H9 (cell line): ENCODE measurements at regions not wholly inside any gene's neighbourhood (a gene's known extent, or its start where the extent isn't known, plus 50 kb on each side); places are given as distances from the start of the nearest gene placed in this dataset.
"Not testable (repeated sequence)": the region's sequence is repeated elsewhere in the genome, so short reads cannot be mapped to it uniquely, and the experiment has no call there.

Source experiments
- DNase-seq: peaks from one replicate; pipeline ENCODE4 v3.0.0-alpha.2; 2017
- H2AFZ ChIP-seq: one replicate; pipeline ENCODE4 v1.6.1; 2013; ENCODE audit warnings: mild to moderate bottlenecking, low read length, control low read depth, moderate library complexity
- H2AK5ac ChIP-seq: 2 replicates; pipeline ENCODE4 v1.6.1; 2013; ENCODE audit warnings: low read length, control low read depth, mixed read lengths; ENCODE audit not compliant: insufficient read length
- H2BK120ac ChIP-seq: one replicate; pipeline ENCODE4 v1.6.1; 2013; ENCODE audit warnings: low read depth, mild to moderate bottlenecking, low read length, control low read depth, inconsistent platforms; ENCODE audit not compliant: poor library complexity, severe bottlenecking
- H2BK12ac ChIP-seq: 2 replicates; pipeline ENCODE4 v1.6.1; 2013; ENCODE audit warnings: low read length, control low read depth, mixed read lengths, low read depth; ENCODE audit not compliant: insufficient read length
- H2BK15ac ChIP-seq: 2 replicates; pipeline ENCODE4 v1.6.1; 2013; ENCODE audit warnings: low read depth, low read length, control low read depth
- H2BK20ac ChIP-seq: one replicate; pipeline ENCODE4 v1.6.1; 2013; ENCODE audit warnings: low read depth, mild to moderate bottlenecking, low read length, control low read depth, inconsistent platforms; ENCODE audit not compliant: poor library complexity, severe bottlenecking
- H2BK5ac ChIP-seq: 2 replicates; pipeline ENCODE4 v1.6.1; 2013; ENCODE audit warnings: low read length, control low read depth, mixed read lengths; ENCODE audit not compliant: insufficient read length
- H3K14ac ChIP-seq: 2 replicates; pipeline ENCODE4 v1.6.1; 2013; ENCODE audit warnings: low read length, control low read depth; ENCODE audit not compliant: insufficient read depth
- H3K18ac ChIP-seq: 2 replicates; pipeline ENCODE4 v1.6.1; 2013; ENCODE audit warnings: low read depth, mild to moderate bottlenecking, mixed read lengths, low read length, control low read depth; ENCODE audit not compliant: insufficient read length
- H3K23ac ChIP-seq: 2 replicates; pipeline ENCODE4 v1.6.1; 2013; ENCODE audit warnings: low read length, control low read depth, mixed read lengths, low read depth; ENCODE audit not compliant: insufficient read length
- H3K23me2 ChIP-seq: 2 replicates; pipeline ENCODE4 v1.6.1; 2013; ENCODE audit warnings: low read depth, mild to moderate bottlenecking, mixed read lengths, low read length, control low read depth; ENCODE audit not compliant: insufficient read length, poor library complexity, severe bottlenecking
- H3K27ac ChIP-seq: 2 replicates; pipeline ENCODE4 v1.5.1; 2013; ENCODE audit warnings: low read length, control low read depth, mixed read lengths, low read depth; ENCODE audit not compliant: insufficient read length
- H3K27me3 ChIP-seq: 2 replicates; pipeline ENCODE4 v1.6.1; 2013; ENCODE audit warnings: low read length, control low read depth, inconsistent platforms; ENCODE audit not compliant: insufficient read depth
- H3K4ac ChIP-seq: 2 replicates; pipeline ENCODE4 v1.6.1; 2013; ENCODE audit warnings: low read depth, mild to moderate bottlenecking, control low read depth, inconsistent platforms, low read length, moderate library complexity
- H3K4me1 ChIP-seq: 2 replicates; pipeline ENCODE4 v1.6.1; 2013; ENCODE audit warnings: low read length, control low read depth, inconsistent platforms; ENCODE audit not compliant: insufficient read depth
- H3K4me2 ChIP-seq: 2 replicates; pipeline ENCODE4 v1.6.1; 2013; ENCODE audit warnings: low read length, control low read depth, mixed read lengths; ENCODE audit not compliant: insufficient read length, insufficient read depth
- H3K56ac ChIP-seq: 2 replicates; pipeline ENCODE4 v1.6.1; 2013; ENCODE audit warnings: low read depth, mild to moderate bottlenecking, mixed read lengths, low read length, control low read depth; ENCODE audit not compliant: insufficient read length
- H3K79me1 ChIP-seq: 2 replicates; pipeline ENCODE4 v1.6.1; 2013; ENCODE audit warnings: low read depth, mild to moderate bottlenecking, moderate library complexity, low read length, control low read depth, inconsistent platforms; ENCODE audit not compliant: insufficient read depth, poor library complexity, severe bottlenecking
- H3K79me2 ChIP-seq: 2 replicates; pipeline ENCODE4 v1.6.1; 2013; ENCODE audit warnings: low read length, control low read depth, inconsistent platforms; ENCODE audit not compliant: insufficient read depth
- H3K9ac ChIP-seq: 2 replicates; pipeline ENCODE4 v1.6.1; 2013; ENCODE audit warnings: low read length, control low read depth, mixed read lengths; ENCODE audit not compliant: insufficient read length; ENCODE audit errors: extremely low read depth
- H3K9me3 ChIP-seq: one replicate; pipeline ENCODE4 v1.6.1; 2013; ENCODE audit warnings: low read depth, low read length, inconsistent platforms; ENCODE audit not compliant: control insufficient read depth
- H3T11ph ChIP-seq: one replicate; pipeline ENCODE4 v1.6.1; 2013; ENCODE audit warnings: mild to moderate bottlenecking, low read length, control low read depth, inconsistent platforms
- H4K20me1 ChIP-seq: one replicate; pipeline ENCODE4 v1.6.1; 2013; ENCODE audit not compliant: control insufficient read depth, insufficient read length, insufficient read depth
- H4K5ac ChIP-seq: 2 replicates; pipeline ENCODE4 v1.6.1; 2013; ENCODE audit warnings: low read depth, mild to moderate bottlenecking, mixed read lengths, low read length, control low read depth; ENCODE audit not compliant: insufficient read length
- H4K8ac ChIP-seq: replicated peaks from 2 replicates; pipeline ENCODE4 v1.6.1; 2013; ENCODE audit warnings: low read length, control low read depth, mixed read lengths, low read depth; ENCODE audit not compliant: insufficient read length
- H4K91ac ChIP-seq: 2 replicates; pipeline ENCODE4 v1.6.1; 2013; ENCODE audit warnings: low read depth, mild to moderate bottlenecking, moderate library complexity, mixed read lengths, low read length, control low read depth; ENCODE audit not compliant: insufficient read length
- H3K27ac Mint-ChIP-seq, 3 experiments: 2 replicates in 2 of 3; 3 replicates in 1 of 3; pipeline ENCODE4 v1.8.0; 2020 to 2021; ENCODE audit warnings: mixed read lengths in 3 of 3, mild to moderate bottlenecking in 1 of 3, moderate library complexity in 1 of 3
- H3K27me3 Mint-ChIP-seq: 2 replicates; pipeline ENCODE4 v1.8.0; 2021; ENCODE audit warnings: low read depth, mild to moderate bottlenecking, moderate library complexity, mixed read lengths
- H3K36me3 Mint-ChIP-seq, 3 experiments: 2 replicates in 2 of 3; 3 replicates in 1 of 3; pipeline ENCODE4 v1.8.0; 2020 to 2021; ENCODE audit warnings: low read depth in 3 of 3, mixed read lengths in 3 of 3; ENCODE audit not compliant: insufficient read depth in 1 of 3
- H3K4me1 Mint-ChIP-seq, 2 experiments: 2 replicates each; pipeline ENCODE4 v1.8.0; 2020; ENCODE audit warnings: mixed read lengths in 2 of 2
- H3K4me3 Mint-ChIP-seq, 2 experiments: 2 replicates in 1 of 2; 3 replicates in 1 of 2; pipeline ENCODE4 v1.8.0; 2020 to 2021; ENCODE audit warnings: mild to moderate bottlenecking in 2 of 2, mixed read lengths in 2 of 2, moderate library complexity in 1 of 2
- H3K9me3 Mint-ChIP-seq, 2 experiments: 2 replicates in 1 of 2; 3 replicates in 1 of 2; pipeline ENCODE4 v1.8.0; 2020; ENCODE audit warnings: mild to moderate bottlenecking in 2 of 2, mixed read lengths in 2 of 2, moderate library complexity in 1 of 2
- CTCF ChIP-seq: fragments of 200-600 bp; sonication (generic); conservative IDR thresholded peaks from 3 replicates; pipeline ENCODE4 v1.8.0; 2021; ENCODE audit warnings: antibody characterized with exemption, mild to moderate bottlenecking
- WGBS: extraction: QIAGEN DNeasy Blood & Tissue Kit; methylation state at CpG from one replicate; pipeline ENCODE4 v1.1.7; 2013; ENCODE audit warnings: missing lambda C conversion rate, low lambda C conversion rate, mixed read lengths; ENCODE audit not compliant: insufficient read length; ENCODE audit errors: extremely low coverage; 5-methylcytosine and 5-hydroxymethylcytosine counted together

- no peak overlapping the region for H2AFZ ChIP-seq
- H3K27me3 ChIP-seq: no peaks in the 10 kb centered on the region
- H3K79me1 ChIP-seq: no peaks in the 10 kb centered on the region
- Mint-ChIP-seq H3K27ac (no peak overlapping the region), H3K4me1 (no peaks in the 10 kb centered on the region), H3K27me3 (peaks cover 46% of the 10 kb centered on the region), H3K36me3 (peaks cover 64 to 86% (median 75%) of the 10 kb centered on the region in 3 experiments), H3K4me3 (no peak overlapping the region; a peak in 1 of 5 replicates), H3K9me3 (peaks cover 98 to 99% of the 10 kb centered on the region in 2 experiments)
- no peak overlapping the region for H3K18ac ChIP-seq
- H3K4me2 ChIP-seq: no peak overlapping the region
- no peak overlapping the region for H3K27ac ChIP-seq
- H2AK5ac ChIP-seq: no peak overlapping the region
- H4K91ac ChIP-seq: no peak overlapping the region
- H4K5ac ChIP-seq: no peak overlapping the region
- no peak overlapping the region for H2BK15ac ChIP-seq
- H3K9me3 ChIP-seq: peaks cover 91% of the 10 kb centered on the region
- H3K23ac ChIP-seq: no peak overlapping the region
- H2BK5ac ChIP-seq: no peak overlapping the region
- DNase-seq: no peak
- no peak overlapping the region for H3K14ac ChIP-seq
- no peak overlapping the region for H2BK12ac ChIP-seq
- no peak overlapping the region for H3T11ph ChIP-seq
- no peak for TF ChIP-seq CTCF
- H3K23me2 ChIP-seq: no peaks in the 10 kb centered on the region
- no peak overlapping the region for H2BK20ac ChIP-seq
- no peaks in the 10 kb centered on the region for H4K20me1 ChIP-seq
- WGBS: no CpG with 5 or more reads among the region's 9 CpGs
- H3K9ac ChIP-seq: no peak overlapping the region
- no peak overlapping the region for H3K56ac ChIP-seq
- H3K4me1 ChIP-seq: no peaks in the 10 kb centered on the region
- H2BK120ac ChIP-seq: no peak overlapping the region
- H4K8ac ChIP-seq: no peak overlapping the region
- no peaks in the 10 kb centered on the region for H3K79me2 ChIP-seq
- no peak overlapping the region for H3K4ac ChIP-seq
These were observed 3911.2 kb upstream of the OR11H1 start for GRCh38 chr22:11616811-11617210.

- H4K8ac ChIP-seq, H4K91ac ChIP-seq, H2BK5ac ChIP-seq, H3K14ac ChIP-seq, H3K9ac ChIP-seq, H3T11ph ChIP-seq, H3K79me2 ChIP-seq, H3K23ac ChIP-seq, H3K4me2 ChIP-seq, H4K20me1 ChIP-seq, H2BK20ac ChIP-seq, H2BK12ac ChIP-seq, H3K4ac ChIP-seq, H3K79me1 ChIP-seq, H2AK5ac ChIP-seq, H3K56ac ChIP-seq, H2BK120ac ChIP-seq, H2BK15ac ChIP-seq, H3K27ac ChIP-seq, H3K18ac ChIP-seq, H3K27ac Mint-ChIP-seq, H3K27me3 ChIP-seq, H3K4me1 ChIP-seq, H2AFZ ChIP-seq, H3K4me3 Mint-ChIP-seq, H4K5ac ChIP-seq, DNase-seq, H3K4me1 Mint-ChIP-seq, H3K23me2 ChIP-seq: not testable (repeated sequence)
- Mint-ChIP-seq H3K9me3 (peaks cover 97% of the 10 kb centered on the region in 2 experiments), H3K27me3 (peaks cover 40% of the 10 kb centered on the region), H3K36me3 (peaks cover 57 to 77% (median 72%) of the 10 kb centered on the region in 3 experiments)
- no CpG with 5 or more reads among the region's 11 CpGs for WGBS
- H3K9me3 ChIP-seq: peaks cover 78% of the 10 kb centered on the region
These were observed 3909.7 kb upstream of the OR11H1 start for GRCh38 chr22:11618322-11618662.
